Dermis blood vessel endothelial cell (primary cell): ENCODE measurements at regions not wholly inside any gene's neighbourhood (a gene's known extent, or its start where the extent isn't known, plus 50 kb on each side); places are given as distances from the start of the nearest gene placed in this dataset.
"Not testable (repeated sequence)": the region's sequence is repeated elsewhere in the genome, so short reads cannot be mapped to it uniquely, and the experiment has no call there.

Experiments
- DNase-seq: peaks from one replicate; pipeline ENCODE4 v3.0.0; 2010

- DNase-seq = no peak
These were observed 194.9 kb downstream of the UTRN start for GRCh38 chr6:144479991-144480390.

GRCh38 chr6:144480473-144480872 lies 195.3 kb downstream of the UTRN start:
- no peak for DNase-seq

- no peak for DNase-seq
These were observed 196.4 kb downstream of the UTRN start for GRCh38 chr6:144481527-144481926.

- peak; percentile 84 for DNase-seq
These were observed 197.0 kb downstream of the UTRN start for GRCh38 chr6:144482142-144482541.

GRCh38 chr6:144485531-144485930 lies 200.4 kb downstream of the UTRN start:
- DNase-seq = no peak

- no peak for DNase-seq
These were observed 203.5 kb downstream of the UTRN start for GRCh38 chr6:144488590-144488989.

- DNase-seq = no peak
These were observed 208.1 kb downstream of the UTRN start for GRCh38 chr6:144493035-144493910.

- DNase-seq = not testable (repeated sequence)
These were observed 209.9 kb downstream of the UTRN start for GRCh38 chr6:144495076-144495475.

- no peak for DNase-seq
These were observed 212.5 kb downstream of the UTRN start for GRCh38 chr6:144497650-144498049.

GRCh38 chr6:144500892-144501291 lies 215.8 kb downstream of the UTRN start:
- DNase-seq = no peak

- not testable (repeated sequence) for DNase-seq
These were observed 220.1 kb downstream of the UTRN start for GRCh38 chr6:144505214-144505613.

- not testable (repeated sequence) for DNase-seq
These were observed 220.9 kb downstream of the UTRN start for GRCh38 chr6:144506051-144506450.

GRCh38 chr6:144507772-144508312 lies 222.7 kb downstream of the UTRN start:
- DNase-seq = not testable (repeated sequence)

- DNase-seq = no peak
These were observed 225.7 kb downstream of the UTRN start for GRCh38 chr6:144510859-144511258.

GRCh38 chr6:144515761-144516160 lies 230.6 kb downstream of the UTRN start:
- no peak for DNase-seq

- no peak for DNase-seq
These were observed 234.3 kb downstream of the UTRN start for GRCh38 chr6:144519426-144519825.

- no peak for DNase-seq
These were observed 243.7 kb downstream of the UTRN start for GRCh38 chr6:144528743-144529425.

- DNase-seq = no peak
These were observed 245.0 kb downstream of the UTRN start for GRCh38 chr6:144530118-144530517.

- DNase-seq = not testable (repeated sequence)
These were observed 247.1 kb downstream of the UTRN start for GRCh38 chr6:144532238-144532637.

- no peak for DNase-seq
These were observed 249.0 kb downstream of the UTRN start for GRCh38 chr6:144534180-144534579.

GRCh38 chr6:144535630-144536029 lies 250.5 kb downstream of the UTRN start:
- DNase-seq = no peak

- no peak for DNase-seq
These were observed 250.9 kb downstream of the UTRN start for GRCh38 chr6:144536079-144536478.

- DNase-seq = peak; percentile 41
These were observed 258.1 kb downstream of the UTRN start for GRCh38 chr6:144543006-144543871.
